ENCODE measurements at regions not wholly inside any gene's neighbourhood (a gene's known extent, or its start where the extent isn't known, plus 50 kb on each side); places are given as distances from the start of the nearest gene placed in this dataset.
"Not testable (repeated sequence)": the region's sequence is repeated elsewhere in the genome, so short reads cannot be mapped to it uniquely, and the experiment has no call there.

DNA sequence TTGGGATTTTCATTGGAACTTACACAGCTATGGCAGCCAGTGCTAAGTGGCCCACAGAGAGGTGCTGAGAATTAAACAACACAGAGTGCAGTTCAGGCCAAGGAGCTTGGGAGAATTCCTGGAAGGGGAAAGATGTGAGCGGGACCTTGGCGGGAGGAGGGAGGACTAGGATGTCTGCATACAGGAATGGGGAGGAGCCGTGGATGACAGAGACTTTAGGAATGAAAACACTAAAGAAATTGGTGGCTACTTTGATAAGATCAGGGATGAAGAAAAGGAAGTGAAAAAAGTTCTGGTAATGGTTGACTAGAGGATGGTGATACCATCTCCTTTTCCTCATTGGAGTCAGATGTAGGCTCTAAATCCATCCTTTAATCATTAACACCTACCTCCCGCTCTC, 234.2 kb upstream of the FZD8 start:
- Histone ChIP-seq H3K4me3 (ENCODE audit: low read depth in 1 of 2, low read length in 2 of 2) (no peak overlapping the region), H3K27me3 (ENCODE audit: control insufficient read depth in 1 of 2, insufficient read depth in 2 of 2, low read length in 2 of 2) (no peaks in the 10 kb centered on the region), H3K36me3 (ENCODE audit: control insufficient read depth in 1 of 2, insufficient read depth in 2 of 2, low read length in 2 of 2) (no peaks in the 10 kb centered on the region), H3K9me3 (ENCODE audit: control insufficient read depth in 1 of 2, low read length in 2 of 2) (no peaks in the 10 kb centered on the region), H3K9ac (ENCODE audit: low read depth in 1 of 2, low read length in 2 of 2) (no peak overlapping the region), H3K4me1 (ENCODE audit: control insufficient read depth in 1 of 2, insufficient read depth in 2 of 2, low read length in 2 of 2) (peaks cover 0 to 3% of the 10 kb centered on the region in 2 donors), H3K27ac (ENCODE audit: low read depth, low read length) (no peak overlapping the region)

DNA sequence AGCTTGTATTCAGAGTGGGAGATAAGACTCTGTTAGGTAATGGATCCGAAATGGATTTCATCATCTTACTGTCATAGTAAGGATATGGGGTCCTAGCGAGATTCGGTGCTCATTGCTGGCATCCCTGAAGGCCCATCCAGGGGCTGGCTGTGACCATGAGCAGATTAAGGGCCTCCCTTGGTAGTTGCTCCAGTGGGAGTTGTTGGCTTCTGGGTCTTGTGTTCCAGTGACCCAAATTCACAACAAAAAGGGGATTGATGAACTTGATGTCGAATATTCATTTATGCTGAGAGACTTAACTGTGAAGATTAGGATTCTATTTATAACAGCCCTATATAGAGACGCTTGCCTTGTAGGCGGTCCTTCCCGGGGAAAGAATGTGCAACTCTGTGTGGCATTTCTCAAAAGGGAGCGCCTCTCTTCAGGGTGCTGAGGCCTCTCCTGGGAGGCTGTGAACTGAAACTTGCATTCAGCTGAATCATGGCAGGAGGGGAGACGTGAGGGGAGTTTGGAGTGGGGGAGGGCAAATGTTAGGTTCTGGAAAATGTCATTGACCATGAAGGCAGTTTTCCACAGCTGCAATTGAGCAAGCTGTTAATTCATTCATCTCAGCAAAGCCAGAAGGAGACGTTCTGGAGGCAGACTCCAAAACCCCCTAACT, 233.1 kb upstream of the FZD8 start:
- Histone ChIP-seq H3K9me3 (ENCODE audit: control insufficient read depth in 1 of 2, low read length in 2 of 2) (no peaks in the 10 kb centered on the region), H3K27me3 (ENCODE audit: control insufficient read depth in 1 of 2, insufficient read depth in 2 of 2, low read length in 2 of 2) (no peaks in the 10 kb centered on the region), H3K4me1 (ENCODE audit: control insufficient read depth in 1 of 2, insufficient read depth in 2 of 2, low read length in 2 of 2) (peaks cover 0 to 3% of the 10 kb centered on the region in 2 donors), H3K36me3 (ENCODE audit: control insufficient read depth in 1 of 2, insufficient read depth in 2 of 2, low read length in 2 of 2) (no peaks in the 10 kb centered on the region), H3K27ac (ENCODE audit: low read depth, low read length) (no peak overlapping the region), H3K4me3 (ENCODE audit: low read depth in 1 of 2, low read length in 2 of 2) (no peak overlapping the region), H3K9ac (ENCODE audit: low read depth in 1 of 2, low read length in 2 of 2) (no peak overlapping the region)

DNA sequence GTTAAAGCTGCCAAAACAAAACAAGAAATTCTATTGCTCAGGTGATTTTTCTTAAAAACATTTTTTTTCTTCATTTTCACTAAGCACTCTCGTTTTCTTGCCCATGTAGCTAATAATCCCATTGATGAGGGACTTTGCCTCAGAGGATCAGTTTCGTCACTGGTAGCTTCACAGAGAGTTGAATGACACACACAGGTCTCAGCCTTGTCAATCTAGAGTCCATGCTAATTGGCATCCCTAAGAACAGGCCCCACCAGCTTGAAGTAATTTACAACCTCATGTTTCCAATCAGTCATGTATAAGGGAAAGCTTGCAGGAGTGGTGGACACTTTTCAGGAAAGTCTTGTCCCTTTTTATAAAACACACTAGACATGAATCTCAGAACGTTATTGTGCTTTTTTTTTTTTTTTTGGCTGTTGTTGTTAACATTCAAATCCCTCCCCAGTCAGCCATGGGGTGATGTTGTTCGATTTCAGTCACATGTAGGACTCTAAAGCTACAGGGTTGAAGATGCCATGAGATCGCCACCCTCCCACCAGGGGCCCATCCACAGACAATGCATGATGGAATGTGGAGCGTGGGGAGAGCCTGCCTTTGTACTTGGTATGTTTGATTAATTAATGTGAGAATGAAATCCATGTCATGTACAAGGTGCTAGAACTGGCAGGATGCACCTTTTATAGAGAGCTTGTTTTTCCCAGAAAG, 232.4 kb upstream of the FZD8 start:
- H3K27ac ChIP-seq (ENCODE audit: low read depth, low read length), result no peak overlapping the region

GRCh38 chr10:35872671-35873070, 230.6 kb upstream of the FZD8 start:
- Histone ChIP-seq H3K27ac (ENCODE audit: low read depth, low read length) (no peak overlapping the region), H3K27me3 (ENCODE audit: control insufficient read depth in 1 of 2, insufficient read depth in 2 of 2, low read length in 2 of 2) (no peaks in the 10 kb centered on the region), H3K4me3 (ENCODE audit: low read depth in 1 of 2, low read length in 2 of 2) (no peak overlapping the region), H3K9me3 (ENCODE audit: control insufficient read depth in 1 of 2, low read length in 2 of 2) (no peaks in the 10 kb centered on the region), H3K4me1 (ENCODE audit: control insufficient read depth in 1 of 2, insufficient read depth in 2 of 2, low read length in 2 of 2) (peaks cover 0 to 3% of the 10 kb centered on the region in 2 donors), H3K36me3 (ENCODE audit: control insufficient read depth in 1 of 2, insufficient read depth in 2 of 2, low read length in 2 of 2) (no peaks in the 10 kb centered on the region), H3K9ac (ENCODE audit: low read depth in 1 of 2, low read length in 2 of 2) (no peak overlapping the region)

More for the DNA sequence above, 232.4 kb upstream of the FZD8 start:
- no peaks in the 10 kb centered on the region for H3K27me3 ChIP-seq (ENCODE audit: control insufficient read depth in 1 of 2, insufficient read depth in 2 of 2, low read length in 2 of 2)
- H3K36me3 ChIP-seq (ENCODE audit: control insufficient read depth in 1 of 2, insufficient read depth in 2 of 2, low read length in 2 of 2), result no peaks in the 10 kb centered on the region
- peaks cover 0 to 3% of the 10 kb centered on the region in 2 donors for H3K4me1 ChIP-seq (ENCODE audit: control insufficient read depth in 1 of 2, insufficient read depth in 2 of 2, low read length in 2 of 2)
- no peak overlapping the region for H3K4me3 ChIP-seq (ENCODE audit: low read depth in 1 of 2, low read length in 2 of 2)
- no peak overlapping the region for H3K9ac ChIP-seq (ENCODE audit: low read depth in 1 of 2, low read length in 2 of 2)
- H3K9me3 ChIP-seq (ENCODE audit: control insufficient read depth in 1 of 2, low read length in 2 of 2), result no peaks in the 10 kb centered on the region

GRCh38 chr10:35870665-35871310, 228.7 kb upstream of the FZD8 start:
- H3K27me3 ChIP-seq (ENCODE audit: control insufficient read depth in 1 of 2, insufficient read depth in 2 of 2, low read length in 2 of 2), result no peaks in the 10 kb centered on the region
- H3K27ac ChIP-seq (ENCODE audit: low read depth, low read length), result no peak overlapping the region
- H3K4me1 ChIP-seq (ENCODE audit: control insufficient read depth in 1 of 2, insufficient read depth in 2 of 2, low read length in 2 of 2), result peaks cover 0 to 3% of the 10 kb centered on the region in 2 donors
- no peak overlapping the region for H3K4me3 ChIP-seq (ENCODE audit: low read depth in 1 of 2, low read length in 2 of 2)
- no peak overlapping the region for H3K9ac ChIP-seq (ENCODE audit: low read depth in 1 of 2, low read length in 2 of 2)
- H3K9me3 ChIP-seq (ENCODE audit: control insufficient read depth in 1 of 2, low read length in 2 of 2), result no peaks in the 10 kb centered on the region
- no peaks in the 10 kb centered on the region for H3K36me3 ChIP-seq (ENCODE audit: control insufficient read depth in 1 of 2, insufficient read depth in 2 of 2, low read length in 2 of 2)

- H3K27me3 ChIP-seq (ENCODE audit: control insufficient read depth in 1 of 2, insufficient read depth in 2 of 2, low read length in 2 of 2); H3K9me3 ChIP-seq (ENCODE audit: control insufficient read depth in 1 of 2, low read length in 2 of 2); H3K36me3 ChIP-seq (ENCODE audit: control insufficient read depth in 1 of 2, insufficient read depth in 2 of 2, low read length in 2 of 2); H3K9ac ChIP-seq (ENCODE audit: low read depth in 1 of 2, low read length in 2 of 2); H3K27ac ChIP-seq (ENCODE audit: low read depth, low read length); H3K4me1 ChIP-seq (ENCODE audit: control insufficient read depth in 1 of 2, insufficient read depth in 2 of 2, low read length in 2 of 2); H3K4me3 ChIP-seq (ENCODE audit: low read depth in 1 of 2, low read length in 2 of 2): not testable (repeated sequence)
These were observed 216.7 kb upstream of the FZD8 start for GRCh38 chr10:35858676-35859283.

DNA sequence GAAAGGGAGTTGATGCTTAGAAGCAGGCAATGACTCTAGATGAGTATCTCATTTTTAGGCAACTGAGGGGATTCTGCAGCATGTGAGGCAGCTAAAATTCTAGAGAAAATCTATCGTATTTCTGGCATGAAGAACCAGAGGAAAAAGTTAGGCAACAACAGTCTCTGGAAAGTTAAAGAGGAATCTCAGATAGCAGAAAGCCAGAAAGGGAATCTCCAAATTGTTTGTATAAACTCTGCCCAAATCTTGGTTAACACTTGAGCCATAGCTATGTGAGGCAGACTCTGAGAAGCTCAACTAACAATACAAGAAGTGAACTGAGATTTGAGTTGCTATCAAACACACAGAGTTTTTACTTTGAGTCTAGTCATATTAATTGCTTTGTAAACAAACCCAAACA, 215.8 kb upstream of the FZD8 start:
- no peak overlapping the region for H3K9ac ChIP-seq (ENCODE audit: low read depth in 1 of 2, low read length in 2 of 2)

DNA sequence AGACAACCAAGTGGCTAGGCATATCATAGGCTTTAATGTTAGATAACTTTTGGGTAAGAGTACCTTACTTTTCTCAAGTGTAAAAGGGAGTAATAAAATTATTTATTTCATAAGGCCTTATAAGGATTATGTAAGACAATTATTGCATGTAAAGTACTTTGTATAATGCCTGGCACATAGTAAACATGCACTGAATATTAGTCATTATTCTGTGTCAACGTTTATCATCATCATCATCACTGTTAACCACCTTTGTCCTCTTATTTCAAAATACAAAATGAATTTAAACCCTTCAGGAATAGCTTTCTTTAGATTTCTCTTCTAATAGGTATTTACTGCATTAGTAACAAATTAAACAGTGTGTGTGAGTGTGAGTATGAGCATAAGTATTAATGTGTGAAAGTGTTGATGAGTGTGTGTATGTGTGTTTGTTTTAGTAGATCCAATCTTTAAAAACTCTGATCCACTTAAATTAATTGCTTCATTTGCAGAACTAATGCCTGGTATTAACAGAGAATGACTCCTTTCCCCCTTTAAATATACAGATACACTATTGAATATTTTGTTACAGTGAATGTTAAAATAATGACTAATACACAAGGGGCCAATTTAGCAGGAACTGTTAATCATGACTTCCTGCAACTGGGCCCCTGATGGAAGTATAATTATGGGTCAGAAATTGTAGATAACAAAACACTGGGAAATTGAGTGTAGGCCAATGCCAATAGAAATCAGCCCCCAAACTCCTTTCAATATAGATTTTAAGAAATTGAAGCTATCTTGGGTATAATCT, 213.3 kb upstream of the FZD8 start:
- no peak overlapping the region for H3K9ac ChIP-seq (ENCODE audit: low read depth in 1 of 2, low read length in 2 of 2)
- H3K27me3 ChIP-seq (ENCODE audit: control insufficient read depth in 1 of 2, insufficient read depth in 2 of 2, low read length in 2 of 2), result no peaks in the 10 kb centered on the region
- no peaks in the 10 kb centered on the region for H3K9me3 ChIP-seq (ENCODE audit: control insufficient read depth in 1 of 2, low read length in 2 of 2)
- no peaks in the 10 kb centered on the region for H3K36me3 ChIP-seq (ENCODE audit: control insufficient read depth in 1 of 2, insufficient read depth in 2 of 2, low read length in 2 of 2)
- no peak overlapping the region for H3K4me3 ChIP-seq (ENCODE audit: low read depth in 1 of 2, low read length in 2 of 2)
- H3K27ac ChIP-seq (ENCODE audit: low read depth, low read length), result no peak overlapping the region
- H3K4me1 ChIP-seq (ENCODE audit: control insufficient read depth in 1 of 2, insufficient read depth in 2 of 2, low read length in 2 of 2), result no peaks in the 10 kb centered on the region

More for the DNA sequence above, 215.8 kb upstream of the FZD8 start:
- H3K9me3 ChIP-seq (ENCODE audit: control insufficient read depth in 1 of 2, low read length in 2 of 2), result no peaks in the 10 kb centered on the region
- H3K27me3 ChIP-seq (ENCODE audit: control insufficient read depth in 1 of 2, insufficient read depth in 2 of 2, low read length in 2 of 2), result no peaks in the 10 kb centered on the region
- H3K27ac ChIP-seq (ENCODE audit: low read depth, low read length), result no peak overlapping the region
- no peak overlapping the region for H3K4me3 ChIP-seq (ENCODE audit: low read depth in 1 of 2, low read length in 2 of 2)
- no peaks in the 10 kb centered on the region for H3K36me3 ChIP-seq (ENCODE audit: control insufficient read depth in 1 of 2, insufficient read depth in 2 of 2, low read length in 2 of 2)
- no peaks in the 10 kb centered on the region for H3K4me1 ChIP-seq (ENCODE audit: control insufficient read depth in 1 of 2, insufficient read depth in 2 of 2, low read length in 2 of 2)

DNA sequence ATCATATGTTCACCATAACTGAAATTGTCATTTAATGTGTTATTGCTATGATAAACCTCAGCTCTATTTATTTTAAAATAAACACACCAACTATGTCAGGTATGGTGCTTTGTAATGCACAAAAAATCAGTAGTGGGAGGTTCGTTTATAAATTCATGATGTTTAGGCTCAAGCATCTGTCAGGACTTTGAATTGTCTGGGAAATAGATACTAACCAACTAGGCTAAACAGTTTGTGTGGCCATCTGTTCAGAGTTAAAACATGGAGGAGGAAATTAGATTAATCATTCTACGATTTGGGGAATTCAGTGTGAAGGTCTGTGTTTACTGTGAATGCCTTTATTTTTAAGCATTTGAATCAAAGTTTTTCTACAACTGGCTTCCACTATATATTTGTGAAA, 212.6 kb upstream of the FZD8 start:
- Histone ChIP-seq H3K4me3 (ENCODE audit: low read depth in 1 of 2, low read length in 2 of 2) (no peak overlapping the region), H3K27me3 (ENCODE audit: control insufficient read depth in 1 of 2, insufficient read depth in 2 of 2, low read length in 2 of 2) (no peaks in the 10 kb centered on the region), H3K9me3 (ENCODE audit: control insufficient read depth in 1 of 2, low read length in 2 of 2) (no peaks in the 10 kb centered on the region), H3K4me1 (ENCODE audit: control insufficient read depth in 1 of 2, insufficient read depth in 2 of 2, low read length in 2 of 2) (no peaks in the 10 kb centered on the region), H3K36me3 (ENCODE audit: control insufficient read depth in 1 of 2, insufficient read depth in 2 of 2, low read length in 2 of 2) (no peaks in the 10 kb centered on the region), H3K27ac (ENCODE audit: low read depth, low read length) (no peak overlapping the region), H3K9ac (ENCODE audit: low read depth in 1 of 2, low read length in 2 of 2) (no peak overlapping the region)
